ENCODE measurements at regions not wholly inside any gene's neighbourhood (a gene's known extent, or its start where the extent isn't known, plus 50 kb on each side); places are given as distances from the start of the nearest gene placed in this dataset.

- no peak for TF ChIP-seq RXRA (IDR thresholded peaks at IDR 0.05)
- TF ChIP-seq CTCF (IDR thresholded peaks at IDR 0.05; ENCODE audit: low read depth, low read length, missing input control), result no peak
- no peak for TF ChIP-seq YY1 (IDR thresholded peaks at IDR 0.05)
- TF ChIP-seq JUND (IDR thresholded peaks at IDR 0.05), result no peak
- TF ChIP-seq REST (IDR thresholded peaks at IDR 0.05), result no peak
- no peak for TF ChIP-seq FOXA1 (IDR thresholded peaks at IDR 0.05)
- no peak for TF ChIP-seq RAD21 (IDR thresholded peaks at IDR 0.05)
- TF ChIP-seq NR2F2 (IDR thresholded peaks at IDR 0.05), result no peak
- TF ChIP-seq ZBTB33 (IDR thresholded peaks at IDR 0.05), result no peak
- no peak for TF ChIP-seq ATF3 (IDR thresholded peaks at IDR 0.05)
Observed at GRCh38 chr9:16039988-16040761, 487.3 kb downstream of the CCDC171 start.

Data from liver (tissue), 3 donors.